ENCODE measurements at regions not wholly inside any gene's neighbourhood (a gene's known extent, or its start where the extent isn't known, plus 50 kb on each side); places are given as distances from the start of the nearest gene placed in this dataset.
"Not testable (repeated sequence)": the region's sequence is repeated elsewhere in the genome, so short reads cannot be mapped to it uniquely, and the experiment has no call there.

GRCh38 chr20:41784209-41784958 is 166.2 kb upstream of the CHD6 start:
- no peak for DNase-seq

GRCh38 chr20:41783423-41784208 is 165.4 kb upstream of the CHD6 start:
- DNase-seq: no peak

- DNase-seq: no peak
Observed at GRCh38 chr20:41782730-41783406, 164.7 kb upstream of the CHD6 start.

- no peak for DNase-seq
Observed at GRCh38 chr20:41782255-41782654, 164.1 kb upstream of the CHD6 start.

GRCh38 chr20:41776421-41776820 is 158.2 kb upstream of the CHD6 start:
- DNase-seq: no peak

- DNase-seq: no peak
Observed at GRCh38 chr20:41774291-41774690, 156.1 kb upstream of the CHD6 start.

GRCh38 chr20:41770965-41771364 is 152.8 kb upstream of the CHD6 start:
- no peak for DNase-seq

- no peak for DNase-seq
Observed at GRCh38 chr20:41770427-41770826, 152.2 kb upstream of the CHD6 start.

GRCh38 chr20:41769592-41770018 is 151.4 kb upstream of the CHD6 start:
- DNase-seq: no peak

GRCh38 chr20:41750137-41750536 is 132.0 kb upstream of the CHD6 start:
- no peak for DNase-seq

- DNase-seq: no peak
Observed at GRCh38 chr20:41748756-41749582, 130.8 kb upstream of the CHD6 start.

- DNase-seq: no peak
Observed at GRCh38 chr20:41748051-41748450, 129.9 kb upstream of the CHD6 start.

GRCh38 chr20:41747226-41747625 is 129.0 kb upstream of the CHD6 start:
- no peak for DNase-seq

- DNase-seq: no peak
Observed at GRCh38 chr20:41746635-41747034, 128.5 kb upstream of the CHD6 start.

- peak; percentile 42 for DNase-seq
Observed at GRCh38 chr20:41738604-41739206, 120.5 kb upstream of the CHD6 start.

GRCh38 chr20:41735949-41736348 is 117.8 kb upstream of the CHD6 start:
- no peak for DNase-seq

GRCh38 chr20:41734506-41734945 is 116.3 kb upstream of the CHD6 start:
- peak; percentile 20 for DNase-seq

- DNase-seq: no peak
Observed at GRCh38 chr20:41733151-41733550, 115.0 kb upstream of the CHD6 start.

- DNase-seq: not testable (repeated sequence)
Observed at GRCh38 chr20:41731198-41731597, 113.0 kb upstream of the CHD6 start.

GRCh38 chr20:41727681-41728080 is 109.5 kb upstream of the CHD6 start:
- DNase-seq: not testable (repeated sequence)

- DNase-seq: no peak
Observed at GRCh38 chr20:41726727-41727126, 108.5 kb upstream of the CHD6 start.
